ENCODE measurements at regions not wholly inside any gene's neighbourhood (a gene's known extent, or its start where the extent isn't known, plus 50 kb on each side); places are given as distances from the start of the nearest gene placed in this dataset.

DNA sequence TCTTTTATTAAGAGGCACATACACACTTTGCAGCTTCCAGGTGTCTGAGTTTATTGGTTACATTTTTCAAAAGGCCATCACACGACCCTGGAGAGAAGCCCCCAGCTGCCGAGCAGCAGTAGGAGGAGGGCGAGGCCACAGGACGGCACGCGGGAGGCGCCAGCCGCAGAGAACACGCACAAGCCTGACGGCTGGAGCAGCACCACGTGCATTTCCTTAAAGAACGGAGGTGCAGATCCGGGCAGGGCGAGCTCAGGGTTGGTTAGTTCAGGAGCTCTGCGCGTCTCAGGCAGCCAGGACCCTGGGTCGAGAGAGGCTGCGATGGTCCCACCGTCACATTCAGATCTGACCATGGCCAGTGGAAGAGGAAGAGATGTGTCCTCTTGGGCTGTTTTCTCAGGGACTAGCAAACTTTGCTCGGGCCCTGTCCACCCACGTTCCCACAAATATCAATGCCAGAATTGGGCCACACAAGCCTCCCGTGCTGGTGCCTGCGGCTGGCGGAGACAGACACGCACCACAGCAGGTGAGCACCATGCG, 121.4 kb upstream of the AFDN start (continued):
- no peak for TF ChIP-seq ZFP37 (tag by site-specific recombination; IDR thresholded peaks at IDR 0.05)

DNA sequence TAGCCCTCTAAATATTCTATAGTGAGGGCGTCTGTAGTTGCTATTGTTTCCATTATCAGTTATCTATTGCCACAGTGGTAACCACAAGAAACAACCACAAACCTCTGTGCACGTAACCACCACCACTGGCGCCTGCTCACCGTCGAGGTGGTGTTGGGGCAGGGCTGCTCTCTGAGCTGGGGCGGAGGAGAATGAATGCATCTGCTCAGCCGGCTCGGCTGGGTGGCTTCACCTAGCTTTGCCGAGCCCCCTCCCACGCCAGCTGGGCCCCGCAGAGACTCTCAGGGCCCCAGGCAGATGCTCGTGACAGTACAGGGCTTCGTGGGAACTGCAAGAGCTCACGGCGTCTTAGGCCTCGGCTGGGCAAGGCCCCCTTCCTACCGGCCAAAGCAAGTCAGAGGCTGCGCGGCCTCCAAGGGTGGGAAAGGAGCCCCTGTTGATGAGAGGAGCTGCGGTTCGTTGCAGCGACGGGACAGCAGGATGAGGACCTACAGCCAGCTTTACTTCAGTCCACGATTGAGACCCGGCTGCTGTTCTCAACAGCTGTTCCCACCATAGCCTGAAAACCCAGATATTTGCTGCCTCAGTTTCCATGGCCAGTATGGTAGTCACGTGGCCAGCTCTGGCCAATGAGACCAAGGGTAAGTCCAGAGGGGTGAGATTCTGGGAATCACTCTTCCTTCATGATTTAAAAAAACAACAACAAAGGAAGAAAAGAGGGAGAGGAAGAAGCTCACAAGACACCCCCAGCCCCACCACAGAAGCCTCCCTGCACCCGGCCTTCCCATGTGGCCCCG, 120.2 kb upstream of the AFDN start:
- no peaks in the 10 kb centered on the region for H3K4me1 ChIP-seq (ENCODE audit: control insufficient read depth, insufficient read depth, low read length)
- H3K9me3 ChIP-seq (ENCODE audit: control insufficient read depth, insufficient read depth, low read depth, low read length): no peaks in the 10 kb centered on the region
- no peak overlapping the region for H3K4me3 ChIP-seq (ENCODE audit: low read depth, low read length)
- no peaks in the 10 kb centered on the region for H3K36me3 ChIP-seq (ENCODE audit: control insufficient read depth in 2 of 2, insufficient read depth in 1 of 2, low read length in 2 of 2)
- CTCF ChIA-PET: interaction anchor here (0.6 kb wide), 1 partner anchor 29 kb away, joined by 5 read pairs; no protein-coding TSS in a partner anchor
- POLR2A ChIA-PET: no interaction called here
- TF ChIP-seq ZFP3 (tag by site-specific recombination; IDR thresholded peaks at IDR 0.05; ENCODE audit: low read depth) (no peak), ZNF366 (tag by site-specific recombination; conservative IDR thresholded peaks at IDR 0.05) (no peak), PRDM6 (tag by site-specific recombination; IDR thresholded peaks at IDR 0.05) (no peak)
- no peak overlapping the region for H3K27ac ChIP-seq (ENCODE audit: extremely low read depth, low read depth, low read length)

- Histone ChIP-seq H3K4me1 (ENCODE audit: control insufficient read depth, insufficient read depth, low read length) (no peaks in the 10 kb centered on the region), H3K27ac (ENCODE audit: extremely low read depth, low read depth, low read length) (no peak overlapping the region), H3K4me3 (ENCODE audit: low read depth, low read length) (no peak overlapping the region), H3K9me3 (ENCODE audit: control insufficient read depth, insufficient read depth, low read depth, low read length) (no peaks in the 10 kb centered on the region), H3K36me3 (ENCODE audit: control insufficient read depth in 2 of 2, insufficient read depth in 1 of 2, low read length in 2 of 2) (no peaks in the 10 kb centered on the region)
- POLR2A ChIA-PET: interaction anchor here (0.7 kb wide), 1 partner anchor 10 kb away, joined by 3 read pairs; no protein-coding TSS in a partner anchor
- CTCF ChIA-PET: no interaction called here
- TF ChIP-seq ZNF777 (tag by site-specific recombination; IDR thresholded peaks at IDR 0.05; ENCODE audit: borderline replicate concordance) (no peak), ZNF433 (tag by site-specific recombination; IDR thresholded peaks at IDR 0.05; ENCODE audit: low read depth) (no peak), OSR2 (tag by site-specific recombination; IDR thresholded peaks at IDR 0.05) (no peak), OVOL3 (tag by site-specific recombination; IDR thresholded peaks at IDR 0.05) (no peak), ZNF830 (tag by site-specific recombination; IDR thresholded peaks at IDR 0.05; ENCODE audit: low read depth) (no peak), ZNF155 (tag by site-specific recombination; IDR thresholded peaks at IDR 0.05) (no peak), ZNF548 (tag by site-specific recombination; IDR thresholded peaks at IDR 0.05) (no peak), ZBTB7A (tag by site-specific recombination; IDR thresholded peaks at IDR 0.05; ENCODE audit: low read depth) (no peak), ZSCAN4 (tag by site-specific recombination; IDR thresholded peaks at IDR 0.05) (no peak)
- TF ChIP-seq, protein P1, sequence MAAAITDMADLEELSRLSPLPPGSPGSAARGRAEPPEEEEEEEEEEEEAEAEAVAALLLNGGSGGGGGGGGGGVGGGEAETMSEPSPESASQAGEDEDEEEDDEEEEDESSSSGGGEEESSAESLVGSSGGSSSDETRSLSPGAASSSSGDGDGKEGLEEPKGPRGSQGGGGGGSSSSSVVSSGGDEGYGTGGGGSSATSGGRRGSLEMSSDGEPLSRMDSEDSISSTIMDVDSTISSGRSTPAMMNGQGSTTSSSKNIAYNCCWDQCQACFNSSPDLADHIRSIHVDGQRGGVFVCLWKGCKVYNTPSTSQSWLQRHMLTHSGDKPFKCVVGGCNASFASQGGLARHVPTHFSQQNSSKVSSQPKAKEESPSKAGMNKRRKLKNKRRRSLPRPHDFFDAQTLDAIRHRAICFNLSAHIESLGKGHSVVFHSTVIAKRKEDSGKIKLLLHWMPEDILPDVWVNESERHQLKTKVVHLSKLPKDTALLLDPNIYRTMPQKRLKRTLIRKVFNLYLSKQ (tag by site-specific recombination; IDR thresholded peaks at IDR 0.05; ENCODE audit: borderline replicate concordance): no peak
- TF ChIP-seq, protein P2, sequence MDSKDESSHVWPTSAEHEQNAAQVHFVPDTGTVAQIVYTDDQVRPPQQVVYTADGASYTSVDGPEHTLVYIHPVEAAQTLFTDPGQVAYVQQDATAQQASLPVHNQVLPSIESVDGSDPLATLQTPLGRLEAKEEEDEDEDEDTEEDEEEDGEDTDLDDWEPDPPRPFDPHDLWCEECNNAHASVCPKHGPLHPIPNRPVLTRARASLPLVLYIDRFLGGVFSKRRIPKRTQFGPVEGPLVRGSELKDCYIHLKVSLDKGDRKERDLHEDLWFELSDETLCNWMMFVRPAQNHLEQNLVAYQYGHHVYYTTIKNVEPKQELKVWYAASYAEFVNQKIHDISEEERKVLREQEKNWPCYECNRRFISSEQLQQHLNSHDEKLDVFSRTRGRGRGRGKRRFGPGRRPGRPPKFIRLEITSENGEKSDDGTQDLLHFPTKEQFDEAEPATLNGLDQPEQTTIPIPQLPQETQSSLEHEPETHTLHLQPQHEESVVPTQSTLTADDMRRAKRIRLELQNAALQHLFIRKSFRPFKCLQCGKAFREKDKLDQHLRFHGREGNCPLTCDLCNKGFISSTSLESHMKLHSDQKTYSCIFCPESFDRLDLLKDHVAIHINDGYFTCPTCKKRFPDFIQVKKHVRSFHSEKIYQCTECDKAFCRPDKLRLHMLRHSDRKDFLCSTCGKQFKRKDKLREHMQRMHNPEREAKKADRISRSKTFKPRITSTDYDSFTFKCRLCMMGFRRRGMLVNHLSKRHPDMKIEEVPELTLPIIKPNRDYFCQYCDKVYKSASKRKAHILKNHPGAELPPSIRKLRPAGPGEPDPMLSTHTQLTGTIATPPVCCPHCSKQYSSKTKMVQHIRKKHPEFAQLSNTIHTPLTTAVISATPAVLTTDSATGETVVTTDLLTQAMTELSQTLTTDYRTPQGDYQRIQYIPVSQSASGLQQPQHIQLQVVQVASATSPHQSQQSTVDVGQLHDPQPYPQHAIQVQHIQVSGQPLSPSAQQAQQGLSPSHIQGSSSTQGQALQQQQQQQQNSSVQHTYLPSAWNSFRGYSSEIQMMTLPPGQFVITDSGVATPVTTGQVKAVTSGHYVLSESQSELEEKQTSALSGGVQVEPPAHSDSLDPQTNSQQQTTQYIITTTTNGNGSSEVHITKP (tag by site-specific recombination; IDR thresholded peaks at IDR 0.05): no peak
These were observed 118.8 kb upstream of the AFDN start for GRCh38 chr6:167707686-167708500.
